Liver (tissue), 8 donors: ENCODE measurements at regions not wholly inside any gene's neighbourhood (a gene's known extent, or its start where the extent isn't known, plus 50 kb on each side); places are given as distances from the start of the nearest gene placed in this dataset.

Source experiments
- DNase-seq: peaks from one replicate; pipeline ENCODE4 v3.0.0-alpha.2; 2017; ENCODE audit warnings: low spot score
- H3K27ac ChIP-seq, 2 donors: one replicate each; pipeline ENCODE4 v1.7.0; 2013; ENCODE audit warnings: inconsistent platforms in 2 of 2, low read length in 2 of 2, control low read depth in 1 of 2, low read depth in 1 of 2, mild to moderate bottlenecking in 1 of 2
- H3K27me3 ChIP-seq, 4 donors: one replicate each; pipeline versions ENCODE4 v1.6.1 to v1.7.0; 2013; ENCODE audit warnings: low read length in 3 of 4, inconsistent platforms in 1 of 4, mild to moderate bottlenecking in 1 of 4, moderate library complexity in 1 of 4; ENCODE audit not compliant: control insufficient read depth in 4 of 4, insufficient read depth in 4 of 4
- H3K36me3 ChIP-seq, 4 donors: one replicate each; pipeline versions ENCODE4 v1.6.1 to v1.7.0; 2013; ENCODE audit warnings: low read length in 3 of 4, mild to moderate bottlenecking in 3 of 4, low read depth in 1 of 4, moderate library complexity in 1 of 4; ENCODE audit not compliant: control insufficient read depth in 4 of 4, insufficient read depth in 3 of 4
- H3K4me1 ChIP-seq, 4 donors: one replicate each; pipeline versions ENCODE4 v1.6.1 to v1.7.0; 2013; ENCODE audit warnings: low read length in 3 of 4, mild to moderate bottlenecking in 3 of 4, moderate library complexity in 1 of 4; ENCODE audit not compliant: control insufficient read depth in 4 of 4, insufficient read depth in 4 of 4
- H3K4me3 ChIP-seq, 3 donors: one replicate each; pipeline versions ENCODE4 v1.6.1 to v1.7.0; 2013; ENCODE audit warnings: low read length in 3 of 3, control low read depth in 1 of 3, low read depth in 1 of 3, mild to moderate bottlenecking in 1 of 3
- H3K9ac ChIP-seq, 2 donors: one replicate each; pipeline ENCODE4 v1.7.0; 2013; ENCODE audit warnings: low read length in 2 of 2, mild to moderate bottlenecking in 2 of 2, moderate library complexity in 2 of 2, control low read depth in 1 of 2, low read depth in 1 of 2
- H3K9me3 ChIP-seq, 4 donors: one replicate each; pipeline versions ENCODE4 v1.6.1 to v1.7.0; 2013; ENCODE audit warnings: low read length in 3 of 4; ENCODE audit not compliant: control insufficient read depth in 4 of 4
- EGR1 ChIP-seq, 2 donors: IDR thresholded peaks; 2 replicates each; pipeline ENCODE4 v1.6.1; 2016 to 2018; ENCODE audit warnings: antibody characterized with exemption in 2 of 2, low read depth in 2 of 2
- FOXA1 ChIP-seq: IDR thresholded peaks from 2 replicates; pipeline ENCODE4 v1.6.1; 2016; ENCODE audit warnings: antibody characterized with exemption
- GABPA ChIP-seq, 2 donors: IDR thresholded peaks in 1 of 2; conservative IDR thresholded peaks in 1 of 2; 2 replicates each; pipeline ENCODE4 v1.6.1; 2016; ENCODE audit warnings: antibody characterized with exemption in 2 of 2, mild to moderate bottlenecking in 1 of 2, moderate library complexity in 1 of 2
- HNF4A ChIP-seq, 2 donors: conservative IDR thresholded peaks; 2 replicates each; pipeline ENCODE4 v1.6.1; 2016; ENCODE audit warnings: antibody characterized with exemption in 2 of 2, mild to moderate bottlenecking in 2 of 2
- HNF4G ChIP-seq: IDR thresholded peaks from 2 replicates; pipeline ENCODE4 v1.6.1; 2016; ENCODE audit warnings: antibody characterized with exemption
- JUND ChIP-seq, 2 donors: IDR thresholded peaks; 2 replicates each; pipeline ENCODE4 v1.6.1; 2016; ENCODE audit warnings: antibody characterized with exemption in 2 of 2
- NR2F2 ChIP-seq: IDR thresholded peaks from 2 replicates; pipeline ENCODE4 v1.6.1; 2016; ENCODE audit warnings: antibody characterized with exemption
- RAD21 ChIP-seq, 2 donors: IDR thresholded peaks; 2 replicates each; pipeline ENCODE4 v1.6.1; 2016; ENCODE audit warnings: antibody characterized with exemption in 2 of 2, mild to moderate bottlenecking in 2 of 2
- RXRA ChIP-seq, 2 donors: IDR thresholded peaks; 2 replicates each; pipeline ENCODE4 v1.6.1; 2017 to 2018; ENCODE audit warnings: antibody characterized with exemption in 2 of 2, mild to moderate bottlenecking in 1 of 2
- SP1 ChIP-seq: IDR thresholded peaks from 2 replicates; pipeline ENCODE4 v1.6.1; 2018; ENCODE audit warnings: antibody characterized with exemption, mild to moderate bottlenecking
- TAF1 ChIP-seq: conservative IDR thresholded peaks from 2 replicates; pipeline ENCODE4 v1.6.1; 2016; ENCODE audit warnings: antibody characterized with exemption, mild to moderate bottlenecking
- YY1 ChIP-seq: IDR thresholded peaks from 2 replicates; pipeline ENCODE4 v1.6.1; 2016; ENCODE audit warnings: antibody characterized with exemption, mild to moderate bottlenecking
- WGBS: extraction: QIAGEN DNeasy Blood & Tissue Kit; methylation state at CpG from one replicate; pipeline ENCODE4 v1.1.7; 2013; 5-methylcytosine and 5-hydroxymethylcytosine counted together
- TF ChIP-seq, protein P1 (sequence below): IDR thresholded peaks from 2 replicates; pipeline ENCODE4 v1.6.1; 2016; ENCODE audit warnings: antibody characterized with exemption
- TF ChIP-seq, protein P2 (sequence below): IDR thresholded peaks from 2 replicates; pipeline ENCODE4 v1.6.1; 2016; ENCODE audit warnings: antibody characterized with exemption, mild to moderate bottlenecking
- TF ChIP-seq, protein P3 (sequence below): fragments of 150-350 bp; IDR thresholded peaks from 2 replicates; pipeline ENCODE4 v1.5.1; 2017; ENCODE audit warnings: improper control_type of control experiment, low read depth, low read length; ENCODE audit not compliant: missing input control
- TF ChIP-seq, protein P4 (sequence below): IDR thresholded peaks from 2 replicates; pipeline ENCODE4 v1.6.1; 2016; ENCODE audit warnings: antibody characterized with exemption
- donor health status: healthy.
- donor health status: healthy.
- donor health status: healthy.
- donor health status: healthy.
- donor health status: healthy.

DNA sequence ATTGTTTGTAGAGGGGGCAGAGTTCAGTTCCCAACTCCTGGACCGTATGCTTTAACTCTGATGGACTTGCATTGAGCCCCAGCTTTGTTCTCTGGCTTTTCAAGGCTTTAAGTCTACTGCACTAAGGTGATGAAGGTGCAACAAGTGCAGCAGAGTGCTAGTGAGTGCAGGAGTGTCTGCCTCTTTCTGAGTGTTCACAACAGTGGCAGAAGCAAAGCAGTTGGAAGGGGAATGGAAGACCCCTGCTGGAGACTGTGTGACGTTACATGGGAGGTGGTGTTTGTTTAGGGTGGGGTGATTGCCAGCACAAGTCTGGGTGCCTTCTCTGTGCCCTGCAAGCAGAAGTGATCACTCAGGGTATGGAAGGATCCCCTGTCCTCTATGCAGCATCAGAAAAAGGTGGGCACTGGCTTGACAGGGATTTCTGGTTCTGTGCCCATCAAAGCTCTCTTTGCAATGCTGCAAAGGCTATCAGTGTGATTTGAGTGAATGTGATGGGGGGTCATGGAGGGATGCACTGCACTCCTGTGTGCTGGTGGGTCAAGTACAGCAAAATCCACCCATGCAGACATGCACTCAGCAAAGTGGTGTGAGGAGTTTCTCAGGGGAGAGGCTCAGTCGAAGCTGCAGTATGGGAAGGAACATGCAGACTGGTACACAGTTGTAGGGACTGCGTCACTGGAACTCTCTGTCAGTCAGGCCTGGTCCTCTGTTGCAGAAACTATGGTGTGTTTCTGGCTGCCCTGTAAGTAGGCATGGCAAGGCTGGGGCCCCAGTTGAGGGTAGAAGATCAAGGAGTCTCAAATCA, 70.9 kb upstream of the UGT2B7 start:
- no peak overlapping the region for H3K27ac ChIP-seq

DNA sequence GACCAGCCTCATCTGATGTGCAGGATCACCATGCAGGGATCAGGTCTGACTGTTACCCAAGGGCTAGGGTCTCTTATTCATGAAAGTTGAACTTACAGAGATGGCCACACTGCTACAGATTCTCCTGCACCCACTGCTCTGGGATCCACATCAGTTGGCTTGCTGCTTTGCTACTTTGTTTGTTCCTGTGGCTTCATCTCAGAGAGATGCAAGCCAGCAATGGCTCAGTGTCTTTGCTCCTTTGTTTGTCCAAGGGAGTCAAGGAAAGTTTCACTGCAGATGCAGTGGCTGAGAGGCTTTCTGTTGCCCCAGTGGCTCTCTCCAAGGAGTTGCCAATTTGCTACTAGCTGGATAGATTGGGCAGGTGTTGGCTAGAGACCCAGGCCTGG, 70.3 kb upstream of the UGT2B7 start:
- Histone ChIP-seq H3K36me3 (no peaks in the 10 kb centered on the region), H3K4me3 (no peak overlapping the region), H3K27me3 (no peaks in the 10 kb centered on the region), H3K9ac (no peak overlapping the region), H3K4me1 (peaks cover 3 to 18% (median 14%) of the 10 kb centered on the region in 4 donors), H3K9me3 (no peaks in the 10 kb centered on the region), H3K27ac (no peak overlapping the region)
- TF ChIP-seq, protein P1, sequence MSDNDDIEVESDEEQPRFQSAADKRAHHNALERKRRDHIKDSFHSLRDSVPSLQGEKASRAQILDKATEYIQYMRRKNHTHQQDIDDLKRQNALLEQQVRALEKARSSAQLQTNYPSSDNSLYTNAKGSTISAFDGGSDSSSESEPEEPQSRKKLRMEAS: no peak
- TF ChIP-seq NR2F2: no peak
- TF ChIP-seq EGR1 (IDR thresholded peaks at IDR 0.05; ENCODE audit: low read depth in 2 of 2): no peak
- TF ChIP-seq SP1: no peak
- TF ChIP-seq HNF4G: no peak
- TF ChIP-seq TAF1: no peak
- TF ChIP-seq, protein P2, sequence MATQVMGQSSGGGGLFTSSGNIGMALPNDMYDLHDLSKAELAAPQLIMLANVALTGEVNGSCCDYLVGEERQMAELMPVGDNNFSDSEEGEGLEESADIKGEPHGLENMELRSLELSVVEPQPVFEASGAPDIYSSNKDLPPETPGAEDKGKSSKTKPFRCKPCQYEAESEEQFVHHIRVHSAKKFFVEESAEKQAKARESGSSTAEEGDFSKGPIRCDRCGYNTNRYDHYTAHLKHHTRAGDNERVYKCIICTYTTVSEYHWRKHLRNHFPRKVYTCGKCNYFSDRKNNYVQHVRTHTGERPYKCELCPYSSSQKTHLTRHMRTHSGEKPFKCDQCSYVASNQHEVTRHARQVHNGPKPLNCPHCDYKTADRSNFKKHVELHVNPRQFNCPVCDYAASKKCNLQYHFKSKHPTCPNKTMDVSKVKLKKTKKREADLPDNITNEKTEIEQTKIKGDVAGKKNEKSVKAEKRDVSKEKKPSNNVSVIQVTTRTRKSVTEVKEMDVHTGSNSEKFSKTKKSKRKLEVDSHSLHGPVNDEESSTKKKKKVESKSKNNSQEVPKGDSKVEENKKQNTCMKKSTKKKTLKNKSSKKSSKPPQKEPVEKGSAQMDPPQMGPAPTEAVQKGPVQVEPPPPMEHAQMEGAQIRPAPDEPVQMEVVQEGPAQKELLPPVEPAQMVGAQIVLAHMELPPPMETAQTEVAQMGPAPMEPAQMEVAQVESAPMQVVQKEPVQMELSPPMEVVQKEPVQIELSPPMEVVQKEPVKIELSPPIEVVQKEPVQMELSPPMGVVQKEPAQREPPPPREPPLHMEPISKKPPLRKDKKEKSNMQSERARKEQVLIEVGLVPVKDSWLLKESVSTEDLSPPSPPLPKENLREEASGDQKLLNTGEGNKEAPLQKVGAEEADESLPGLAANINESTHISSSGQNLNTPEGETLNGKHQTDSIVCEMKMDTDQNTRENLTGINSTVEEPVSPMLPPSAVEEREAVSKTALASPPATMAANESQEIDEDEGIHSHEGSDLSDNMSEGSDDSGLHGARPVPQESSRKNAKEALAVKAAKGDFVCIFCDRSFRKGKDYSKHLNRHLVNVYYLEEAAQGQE: no peak
- TF ChIP-seq YY1: no peak
- TF ChIP-seq RAD21 (IDR thresholded peaks at IDR 0.05): no peak
- no peak for TF ChIP-seq JUND (IDR thresholded peaks at IDR 0.05)
- no peak for TF ChIP-seq RXRA (IDR thresholded peaks at IDR 0.05)
- DNase-seq: no peak

More for the DNA sequence above, 70.9 kb upstream of the UGT2B7 start:
- H3K36me3 ChIP-seq: no peaks in the 10 kb centered on the region
- DNase-seq: no peak
- no peak overlapping the region for H3K4me3 ChIP-seq
- peaks cover 3 to 18% (median 14%) of the 10 kb centered on the region in 4 donors for H3K4me1 ChIP-seq
- WGBS: 51% methylated on average over 4 of the region's 4 CpGs
- H3K9ac ChIP-seq: no peak overlapping the region
- no peaks in the 10 kb centered on the region for H3K27me3 ChIP-seq
- no peaks in the 10 kb centered on the region for H3K9me3 ChIP-seq
- TF ChIP-seq FOXA1: peak; percentile 26
- TF ChIP-seq HNF4A (conservative IDR thresholded peaks at IDR 0.05): peak; percentile 17 to 18
- TF ChIP-seq, protein P3, sequence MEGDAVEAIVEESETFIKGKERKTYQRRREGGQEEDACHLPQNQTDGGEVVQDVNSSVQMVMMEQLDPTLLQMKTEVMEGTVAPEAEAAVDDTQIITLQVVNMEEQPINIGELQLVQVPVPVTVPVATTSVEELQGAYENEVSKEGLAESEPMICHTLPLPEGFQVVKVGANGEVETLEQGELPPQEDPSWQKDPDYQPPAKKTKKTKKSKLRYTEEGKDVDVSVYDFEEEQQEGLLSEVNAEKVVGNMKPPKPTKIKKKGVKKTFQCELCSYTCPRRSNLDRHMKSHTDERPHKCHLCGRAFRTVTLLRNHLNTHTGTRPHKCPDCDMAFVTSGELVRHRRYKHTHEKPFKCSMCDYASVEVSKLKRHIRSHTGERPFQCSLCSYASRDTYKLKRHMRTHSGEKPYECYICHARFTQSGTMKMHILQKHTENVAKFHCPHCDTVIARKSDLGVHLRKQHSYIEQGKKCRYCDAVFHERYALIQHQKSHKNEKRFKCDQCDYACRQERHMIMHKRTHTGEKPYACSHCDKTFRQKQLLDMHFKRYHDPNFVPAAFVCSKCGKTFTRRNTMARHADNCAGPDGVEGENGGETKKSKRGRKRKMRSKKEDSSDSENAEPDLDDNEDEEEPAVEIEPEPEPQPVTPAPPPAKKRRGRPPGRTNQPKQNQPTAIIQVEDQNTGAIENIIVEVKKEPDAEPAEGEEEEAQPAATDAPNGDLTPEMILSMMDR: peak; percentile 45
- no peak for TF ChIP-seq SP1
- TF ChIP-seq, protein P4, sequence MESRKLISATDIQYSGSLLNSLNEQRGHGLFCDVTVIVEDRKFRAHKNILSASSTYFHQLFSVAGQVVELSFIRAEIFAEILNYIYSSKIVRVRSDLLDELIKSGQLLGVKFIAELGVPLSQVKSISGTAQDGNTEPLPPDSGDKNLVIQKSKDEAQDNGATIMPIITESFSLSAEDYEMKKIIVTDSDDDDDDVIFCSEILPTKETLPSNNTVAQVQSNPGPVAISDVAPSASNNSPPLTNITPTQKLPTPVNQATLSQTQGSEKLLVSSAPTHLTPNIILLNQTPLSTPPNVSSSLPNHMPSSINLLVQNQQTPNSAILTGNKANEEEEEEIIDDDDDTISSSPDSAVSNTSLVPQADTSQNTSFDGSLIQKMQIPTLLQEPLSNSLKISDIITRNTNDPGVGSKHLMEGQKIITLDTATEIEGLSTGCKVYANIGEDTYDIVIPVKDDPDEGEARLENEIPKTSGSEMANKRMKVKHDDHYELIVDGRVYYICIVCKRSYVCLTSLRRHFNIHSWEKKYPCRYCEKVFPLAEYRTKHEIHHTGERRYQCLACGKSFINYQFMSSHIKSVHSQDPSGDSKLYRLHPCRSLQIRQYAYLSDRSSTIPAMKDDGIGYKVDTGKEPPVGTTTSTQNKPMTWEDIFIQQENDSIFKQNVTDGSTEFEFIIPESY: no peak
- TF ChIP-seq RAD21 (IDR thresholded peaks at IDR 0.05): peak; percentile 69 to 89
- TF ChIP-seq RXRA (IDR thresholded peaks at IDR 0.05): peak in 1 of 2 donors; percentile 28
- no peak for TF ChIP-seq NR2F2
- no peak for TF ChIP-seq GABPA (IDR thresholded peaks at IDR 0.05 in 1 of 2, conservative IDR thresholded peaks at IDR 0.05 in 1 of 2)
